ENCODE measurements at regions not wholly inside any gene's neighbourhood (a gene's known extent, or its start where the extent isn't known, plus 50 kb on each side); places are given as distances from the start of the nearest gene placed in this dataset.

GRCh38 chr16:20166531-20167235 is 93.0 kb upstream of the GPR139 start:
- DNase-seq = no peak

GRCh38 chr16:20153444-20153843 is 79.8 kb upstream of the GPR139 start:
- no peak for DNase-seq

GRCh38 chr16:20147091-20147490 is 73.4 kb upstream of the GPR139 start:
- DNase-seq = no peak

- DNase-seq = no peak
These were observed 68.3 kb upstream of the GPR139 start for GRCh38 chr16:20141956-20142355.

GRCh38 chr16:20137909-20138308 is 64.2 kb upstream of the GPR139 start:
- DNase-seq = no peak

GRCh38 chr16:20137194-20137593 is 63.5 kb upstream of the GPR139 start:
- no peak for DNase-seq

- no peak for DNase-seq
These were observed 62.8 kb upstream of the GPR139 start for GRCh38 chr16:20136446-20136968.

- no peak for DNase-seq
These were observed 55.7 kb upstream of the GPR139 start for GRCh38 chr16:20129375-20129774.
